ENCODE measurements at regions not wholly inside any gene's neighbourhood (a gene's known extent, or its start where the extent isn't known, plus 50 kb on each side); places are given as distances from the start of the nearest gene placed in this dataset.

- TF ChIP-seq POLR2A (IDR thresholded peaks at IDR 0.05) (no peak), CTCF (IDR thresholded peaks at IDR 0.05) (no peak), POLR2AphosphoS5 (IDR thresholded peaks at IDR 0.05; ENCODE audit: insufficient read depth in 1 of 2, low read depth in 1 of 2) (no peak)
Measured at GRCh38 chr2:18987016-18987415, 371.4 kb downstream of the OSR1 start.

Measured in vagina (tissue), 2 donors.